B cell (primary cell): ENCODE measurements at regions not wholly inside any gene's neighbourhood (a gene's known extent, or its start where the extent isn't known, plus 50 kb on each side); places are given as distances from the start of the nearest gene placed in this dataset.

Experiments
- ATAC-seq: fragments of 200-7000 bp; cut with Tn5 transposase; one replicate; pipeline ENCODE4 v1.10.0; 2021; ENCODE audit warnings: low read depth, mild to moderate bottlenecking, moderate number of reproducible peaks, moderate library complexity
- CTCF ChIA-PET: fragments of 350-600 bp; sonication (Branson Sonifier 250); formaldehyde crosslinking; loops from one replicate; lab custom pipeline; 2021; ENCODE audit warnings: antibody characterized with exemption, inconsistent platforms; lab: Charles Lee
- POLR2A ChIA-PET: fragments of 350-600 bp; sonication (Branson Sonifier 250); formaldehyde crosslinking; loops from one replicate; lab custom pipeline; 2021; ENCODE audit warnings: antibody characterized with exemption; lab: Charles Lee
- DNase-seq: peaks from one replicate; pipeline ENCODE4 v3.0.0; 2013
- H2AFZ ChIP-seq: 2 replicates; pipeline ENCODE4 v1.6.1; 2012; ENCODE audit warnings: mild to moderate bottlenecking, low read depth, low read length; ENCODE audit not compliant: insufficient read depth, poor library complexity, severe bottlenecking
- H3K27ac ChIP-seq, 2 donors: 1 replicate in 1 of 2; 2 replicates in 1 of 2; pipeline ENCODE4 v1.5.1; 2012 to 2013; ENCODE audit warnings: low read length in 2 of 2, mild to moderate bottlenecking in 2 of 2, moderate library complexity in 1 of 2
- H3K27me3 ChIP-seq, 4 experiments: fragments of 200-600 bp in 1 of 4; sonication (generic) in 1 of 4; replicated peaks in 1 of 4; 1 replicate in 2 of 4; 2 replicates in 2 of 4; pipeline versions ENCODE4 v1.6.1 to v1.7.0; 2013 to 2016; ENCODE audit warnings: low read length in 3 of 4, mild to moderate bottlenecking in 2 of 4, mixed read lengths in 1 of 4, moderate library complexity in 1 of 4; ENCODE audit not compliant: insufficient read depth in 4 of 4, control insufficient read depth in 3 of 4; ENCODE audit errors: control extremely low read depth in 1 of 4
- H3K36me3 ChIP-seq, 2 experiments: replicated peaks in 1 of 2; 1 replicate in 1 of 2; 2 replicates in 1 of 2; pipeline versions ENCODE4 v1.6.1 to v1.7.1; 2013; ENCODE audit warnings: low read length in 1 of 2; ENCODE audit not compliant: insufficient read depth in 2 of 2, control insufficient read depth in 1 of 2; ENCODE audit errors: control extremely low read depth in 1 of 2, extremely low read depth in 1 of 2
- H3K4me1 ChIP-seq, 2 donors: fragments of 200-600 bp in 1 of 2; sonication (generic) in 1 of 2; 1 replicate in 1 of 2; 2 replicates in 1 of 2; pipeline versions ENCODE4 v1.5.1 to v1.6.1; 2013 to 2017; ENCODE audit warnings: low read length in 2 of 2; ENCODE audit not compliant: control insufficient read depth in 2 of 2, insufficient read depth in 2 of 2
- H3K4me2 ChIP-seq: replicated peaks from 2 replicates; pipeline ENCODE3; 2012; ENCODE audit warnings: mild to moderate bottlenecking, low read depth, low read length; ENCODE audit not compliant: poor library complexity, severe bottlenecking
- H3K4me3 ChIP-seq, 5 experiments: fragments of 200-600 bp in 1 of 5; sonication (generic) in 1 of 5; 1 replicate in 3 of 5; 2 replicates in 2 of 5; pipeline versions ENCODE4 v1.5.1 to v1.7.0; 2011 to 2016; ENCODE audit warnings: low read length in 4 of 5, mild to moderate bottlenecking in 4 of 5, low read depth in 2 of 5, control low read depth in 1 of 5, moderate library complexity in 1 of 5; ENCODE audit not compliant: insufficient read depth in 1 of 5; ENCODE audit errors: control extremely low read depth in 1 of 5, extremely low read depth in 1 of 5
- H3K79me2 ChIP-seq: fragments of 200-600 bp; sonication (generic); one replicate; pipeline ENCODE4 v1.6.0; 2016; ENCODE audit warnings: low read length; ENCODE audit not compliant: control insufficient read depth, insufficient read depth
- H3K9ac ChIP-seq: fragments of 200-600 bp; sonication (generic); 2 replicates; pipeline ENCODE4 v1.6.1; 2017; ENCODE audit warnings: mild to moderate bottlenecking, low read length, moderate library complexity
- H3K9me3 ChIP-seq, 3 donors: one replicate each; pipeline versions ENCODE4 v1.6.1 to v1.7.1; 2013; ENCODE audit warnings: low read length in 2 of 3; ENCODE audit not compliant: control insufficient read depth in 2 of 3, insufficient read depth in 1 of 3; ENCODE audit errors: control extremely low read depth in 1 of 3
- H4K20me1 ChIP-seq: 2 replicates; pipeline ENCODE4 v1.6.0; 2012; ENCODE audit warnings: mild to moderate bottlenecking, low read length; ENCODE audit not compliant: insufficient read depth, control insufficient read depth, poor library complexity, severe bottlenecking
- H3K27ac Mint-ChIP-seq: one replicate; pipeline ENCODE4 v1.8.0; 2021; ENCODE audit warnings: mixed read lengths
- H3K27me3 Mint-ChIP-seq: one replicate; pipeline ENCODE4 v1.8.0; 2021; ENCODE audit warnings: mixed read lengths
- H3K4me1 Mint-ChIP-seq: one replicate; pipeline ENCODE4 v1.8.0; 2021; ENCODE audit warnings: mixed read lengths
- H3K4me3 Mint-ChIP-seq: one replicate; pipeline ENCODE4 v1.8.0; 2021; ENCODE audit warnings: mixed read lengths
- H3K9me3 Mint-ChIP-seq: one replicate; pipeline ENCODE4 v1.8.0; 2022; ENCODE audit warnings: mixed read lengths; ENCODE audit not compliant: insufficient read depth
- EZH2 ChIP-seq: IDR thresholded peaks from 2 replicates; pipeline ENCODE4 v1.6.1; 2012; ENCODE audit warnings: borderline replicate concordance, low read depth, mild to moderate bottlenecking, moderate library complexity, low read length; ENCODE audit not compliant: insufficient read depth, poor library complexity, severe bottlenecking
- WGBS: methylation state at CpG from one replicate; pipeline ENCODE4 v1.1.5; 2013; ENCODE audit warnings: missing lambda C conversion rate; ENCODE audit not compliant: insufficient coverage; 5-methylcytosine and 5-hydroxymethylcytosine counted together
- intact Hi-C: fragments of 100-400 bp; cut with micrococcal nuclease; formaldehyde crosslinking; loops from one replicate; pipeline ENCODE4 v1.10.0; 2022
- TF ChIP-seq, protein P1 (sequence below): fragments of 200-600 bp; IDR thresholded peaks from one replicate; pipeline ENCODE4 v1.8.0; 2022; ENCODE audit warnings: antibody characterized with exemption, mild to moderate bottlenecking

GRCh38 chr14:40618225-40618898, 988.3 kb upstream of the LRFN5 start:
- WGBS, result 80% methylated on average over 2 of the region's 3 CpGs

DNA sequence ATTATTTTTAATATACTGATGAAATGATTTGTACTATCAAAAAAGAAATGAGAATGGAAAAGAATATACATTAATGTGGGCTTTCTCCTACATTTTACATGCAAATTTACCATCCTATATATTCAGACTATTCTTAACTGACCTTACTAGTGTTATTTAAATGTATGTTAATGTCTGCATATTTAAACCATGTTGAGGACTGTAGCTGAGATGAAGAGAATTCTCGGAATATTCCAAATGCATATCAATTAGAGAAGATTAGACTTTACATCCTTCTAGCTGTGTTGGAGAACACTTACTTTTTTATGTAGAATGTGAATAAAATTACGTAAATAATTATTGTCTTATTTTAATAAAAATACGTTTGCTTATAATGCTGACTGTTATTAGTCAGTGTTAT, 990.1 kb upstream of the LRFN5 start:
- Mint-ChIP-seq H3K27me3 (no peaks in the 10 kb centered on the region), H3K4me3 (no peak overlapping the region), H3K27ac (no peak overlapping the region), H3K4me1 (no peaks in the 10 kb centered on the region), H3K9me3 (no peaks in the 10 kb centered on the region)
- Histone ChIP-seq H3K79me2 (no peaks in the 10 kb centered on the region), H3K27me3 (no peaks in the 10 kb centered on the region), H2AFZ (no peak overlapping the region), H4K20me1 (no peaks in the 10 kb centered on the region), H3K9me3 (peaks cover 0 to 1% (median 0%) of the 10 kb centered on the region in 3 donors), H3K36me3 (no peaks in the 10 kb centered on the region), H3K9ac (no peak overlapping the region), H3K4me2 (no peak overlapping the region), H3K4me1 (no peaks in the 10 kb centered on the region), H3K4me3 (no peak overlapping the region), H3K27ac (no peak overlapping the region)
- intact Hi-C loops, result no loop called here
- CTCF ChIA-PET, result no interaction called here
- no peak for ATAC-seq
- no CpG with 5 or more reads among the region's 3 CpGs for WGBS
- no peak for DNase-seq
- TF ChIP-seq, protein P1, sequence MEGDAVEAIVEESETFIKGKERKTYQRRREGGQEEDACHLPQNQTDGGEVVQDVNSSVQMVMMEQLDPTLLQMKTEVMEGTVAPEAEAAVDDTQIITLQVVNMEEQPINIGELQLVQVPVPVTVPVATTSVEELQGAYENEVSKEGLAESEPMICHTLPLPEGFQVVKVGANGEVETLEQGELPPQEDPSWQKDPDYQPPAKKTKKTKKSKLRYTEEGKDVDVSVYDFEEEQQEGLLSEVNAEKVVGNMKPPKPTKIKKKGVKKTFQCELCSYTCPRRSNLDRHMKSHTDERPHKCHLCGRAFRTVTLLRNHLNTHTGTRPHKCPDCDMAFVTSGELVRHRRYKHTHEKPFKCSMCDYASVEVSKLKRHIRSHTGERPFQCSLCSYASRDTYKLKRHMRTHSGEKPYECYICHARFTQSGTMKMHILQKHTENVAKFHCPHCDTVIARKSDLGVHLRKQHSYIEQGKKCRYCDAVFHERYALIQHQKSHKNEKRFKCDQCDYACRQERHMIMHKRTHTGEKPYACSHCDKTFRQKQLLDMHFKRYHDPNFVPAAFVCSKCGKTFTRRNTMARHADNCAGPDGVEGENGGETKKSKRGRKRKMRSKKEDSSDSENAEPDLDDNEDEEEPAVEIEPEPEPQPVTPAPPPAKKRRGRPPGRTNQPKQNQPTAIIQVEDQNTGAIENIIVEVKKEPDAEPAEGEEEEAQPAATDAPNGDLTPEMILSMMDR, result no peak
- no peak for TF ChIP-seq EZH2
- POLR2A ChIA-PET, result no interaction called here

More at GRCh38 chr14:40618225-40618898, 988.3 kb upstream of the LRFN5 start:
- H3K27ac ChIP-seq, result no peak overlapping the region
- no peaks in the 10 kb centered on the region for H3K9me3 Mint-ChIP-seq
- no peaks in the 10 kb centered on the region for H3K27me3 Mint-ChIP-seq
- peaks cover 0 to 1% (median 0%) of the 10 kb centered on the region in 3 donors for H3K9me3 ChIP-seq
- POLR2A ChIA-PET, result no interaction called here
- no peaks in the 10 kb centered on the region for H3K36me3 ChIP-seq
- H3K27ac Mint-ChIP-seq, result no peak overlapping the region
- no peaks in the 10 kb centered on the region for H3K4me1 ChIP-seq
- no peak overlapping the region for H3K4me2 ChIP-seq
- H2AFZ ChIP-seq, result no peak overlapping the region
- no peak overlapping the region for H3K4me3 Mint-ChIP-seq
- no peaks in the 10 kb centered on the region for H4K20me1 ChIP-seq
- no peak overlapping the region for H3K9ac ChIP-seq
- DNase-seq (no peak), ATAC-seq (no peak)
- intact Hi-C loops, result no loop called here
- no peaks in the 10 kb centered on the region for H3K27me3 ChIP-seq
- CTCF ChIA-PET, result no interaction called here
- no peak overlapping the region for H3K4me3 ChIP-seq
- H3K79me2 ChIP-seq, result no peaks in the 10 kb centered on the region
- TF ChIP-seq, protein P1, result no peak
- no peak for TF ChIP-seq EZH2
- no peaks in the 10 kb centered on the region for H3K4me1 Mint-ChIP-seq
